ENCODE measurements at regions not wholly inside any gene's neighbourhood (a gene's known extent, or its start where the extent isn't known, plus 50 kb on each side); places are given as distances from the start of the nearest gene placed in this dataset.

DNA sequence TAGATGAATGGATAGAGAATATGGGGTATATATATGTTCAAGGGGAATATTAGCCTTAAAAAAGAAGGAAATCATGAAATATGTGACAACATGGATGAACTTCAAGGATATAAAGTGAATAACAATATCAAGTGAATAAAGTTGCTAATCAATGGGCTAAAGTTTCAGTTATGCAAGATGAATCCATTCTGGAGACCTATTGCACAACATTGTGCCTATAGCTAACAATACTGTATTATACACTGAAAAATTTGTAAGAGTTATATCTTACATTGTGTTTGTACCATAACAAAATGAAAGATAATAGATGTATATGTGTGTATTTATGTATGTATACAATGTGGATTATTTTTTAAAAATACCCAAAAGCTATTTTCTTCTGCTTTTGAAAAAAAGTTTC lies 96.3 kb upstream of the DPYD start:
- Histone ChIP-seq H3K27me3 (no peaks in the 10 kb centered on the region), H3K4me1 (no peaks in the 10 kb centered on the region), H3K9me3 (no peaks in the 10 kb centered on the region), H3K27ac (no peak overlapping the region), H3K36me3 (no peaks in the 10 kb centered on the region), H3K4me3 (no peak overlapping the region)
- ATAC-seq (no peak), DNase-seq (no peak)
- intact Hi-C loops (cut with DNase I) = no loop called here
- no peak for TF ChIP-seq POLR2A (IDR thresholded peaks at IDR 0.05)
- TF ChIP-seq, protein P1, sequence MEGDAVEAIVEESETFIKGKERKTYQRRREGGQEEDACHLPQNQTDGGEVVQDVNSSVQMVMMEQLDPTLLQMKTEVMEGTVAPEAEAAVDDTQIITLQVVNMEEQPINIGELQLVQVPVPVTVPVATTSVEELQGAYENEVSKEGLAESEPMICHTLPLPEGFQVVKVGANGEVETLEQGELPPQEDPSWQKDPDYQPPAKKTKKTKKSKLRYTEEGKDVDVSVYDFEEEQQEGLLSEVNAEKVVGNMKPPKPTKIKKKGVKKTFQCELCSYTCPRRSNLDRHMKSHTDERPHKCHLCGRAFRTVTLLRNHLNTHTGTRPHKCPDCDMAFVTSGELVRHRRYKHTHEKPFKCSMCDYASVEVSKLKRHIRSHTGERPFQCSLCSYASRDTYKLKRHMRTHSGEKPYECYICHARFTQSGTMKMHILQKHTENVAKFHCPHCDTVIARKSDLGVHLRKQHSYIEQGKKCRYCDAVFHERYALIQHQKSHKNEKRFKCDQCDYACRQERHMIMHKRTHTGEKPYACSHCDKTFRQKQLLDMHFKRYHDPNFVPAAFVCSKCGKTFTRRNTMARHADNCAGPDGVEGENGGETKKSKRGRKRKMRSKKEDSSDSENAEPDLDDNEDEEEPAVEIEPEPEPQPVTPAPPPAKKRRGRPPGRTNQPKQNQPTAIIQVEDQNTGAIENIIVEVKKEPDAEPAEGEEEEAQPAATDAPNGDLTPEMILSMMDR (IDR thresholded peaks at IDR 0.05) = no peak

DNA sequence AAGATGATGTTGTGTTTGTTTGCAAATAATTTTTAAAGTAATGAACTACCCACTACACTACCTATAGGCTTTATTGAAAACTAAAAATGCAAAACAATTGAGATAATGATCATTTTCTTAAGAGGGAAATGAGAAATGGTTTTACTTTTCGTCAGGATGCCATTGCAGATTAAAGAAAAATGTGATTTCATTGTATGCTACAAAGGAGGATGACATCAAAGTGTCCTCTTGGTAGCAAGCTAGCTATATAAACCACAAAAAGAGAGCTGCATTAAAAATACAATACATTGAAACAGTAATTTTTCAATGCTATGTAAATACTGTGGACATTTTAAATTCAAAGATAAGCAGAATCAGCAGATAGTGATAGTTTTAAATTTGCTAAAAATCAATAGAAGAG lies 87.5 kb upstream of the DPYD start:
- no peak overlapping the region for H3K27ac ChIP-seq
- TF ChIP-seq, protein P1 (IDR thresholded peaks at IDR 0.05) = no peak
- TF ChIP-seq POLR2A (IDR thresholded peaks at IDR 0.05) = no peak
- ATAC-seq (no peak), DNase-seq (no peak)
- WGBS (ENCODE audit: insufficient coverage, low coverage, low lambda C conversion rate, missing lambda C conversion rate) = 67% methylated on average over 1 of the region's 1 CpG
- no peaks in the 10 kb centered on the region for H3K9me3 ChIP-seq
- no peak overlapping the region for H3K4me3 ChIP-seq
- no peaks in the 10 kb centered on the region for H3K4me1 ChIP-seq
- H3K27me3 ChIP-seq = no peaks in the 10 kb centered on the region
- H3K36me3 ChIP-seq = no peaks in the 10 kb centered on the region
- intact Hi-C loops (cut with DNase I) = no loop called here

DNA sequence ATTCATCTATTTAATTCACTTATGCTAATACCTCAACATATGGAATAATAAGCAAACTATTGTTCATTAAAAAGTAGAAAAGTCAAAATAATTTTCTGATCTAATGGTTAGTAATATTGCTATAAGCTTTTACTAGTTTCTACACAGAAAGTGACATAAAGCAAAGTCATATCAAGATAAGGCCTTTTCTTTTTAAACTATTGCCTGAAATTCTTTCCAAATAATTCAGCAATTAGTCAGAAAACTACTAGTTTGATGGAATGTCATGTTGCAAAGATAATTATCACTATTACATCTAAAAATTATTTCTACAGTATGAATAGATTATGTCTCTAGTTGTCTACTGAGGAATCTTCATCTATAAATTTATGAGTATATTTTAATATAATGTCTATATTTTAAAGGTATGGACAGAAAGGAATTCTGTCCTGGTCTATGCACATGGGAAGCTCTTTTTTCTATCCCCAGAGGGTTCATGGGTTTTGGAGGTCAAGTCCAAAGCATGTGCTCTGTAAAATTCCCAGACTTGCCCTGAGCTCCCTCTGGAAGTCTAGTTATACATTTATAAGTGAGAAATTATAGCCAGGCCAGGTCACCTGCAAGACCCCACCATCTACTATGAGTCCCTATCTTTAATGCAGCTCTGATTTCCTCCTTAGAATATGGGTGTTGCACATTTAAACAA lies 84.6 kb upstream of the DPYD start:
- Histone ChIP-seq H3K27ac (no peak overlapping the region), H3K4me3 (no peak overlapping the region), H3K9me3 (no peaks in the 10 kb centered on the region), H3K4me1 (no peaks in the 10 kb centered on the region), H3K36me3 (no peaks in the 10 kb centered on the region), H3K27me3 (no peaks in the 10 kb centered on the region)
- intact Hi-C loops (cut with DNase I) = no loop called here
- DNase-seq (no peak), ATAC-seq (no peak)
- no peak for TF ChIP-seq POLR2A (IDR thresholded peaks at IDR 0.05)
- TF ChIP-seq, protein P1 (IDR thresholded peaks at IDR 0.05) = no peak

DNA sequence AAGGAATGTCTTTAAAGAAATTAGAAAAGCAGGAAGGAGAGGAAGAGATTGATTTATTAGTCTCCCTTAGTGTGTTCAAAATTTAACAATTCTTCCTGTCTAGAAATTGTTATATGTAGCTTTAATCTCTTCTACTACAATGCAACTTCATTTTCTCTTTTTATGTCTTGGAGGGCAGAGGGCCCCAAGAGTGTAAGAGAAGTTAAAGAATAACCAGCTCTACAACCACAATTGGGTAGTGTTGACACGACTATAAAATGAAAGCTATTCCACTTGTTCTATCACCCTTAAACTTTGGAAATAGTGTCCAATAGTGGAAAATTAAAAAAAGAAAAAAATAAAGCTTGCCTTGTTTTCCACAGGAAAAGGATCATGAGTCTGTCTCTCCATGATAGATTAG lies 82.6 kb upstream of the DPYD start:
- peak in 1 of 4 donors; percentile 45 for ATAC-seq
- Histone ChIP-seq H3K4me3 (no peak overlapping the region), H3K27ac (no peak overlapping the region), H3K4me1 (no peaks in the 10 kb centered on the region), H3K36me3 (no peaks in the 10 kb centered on the region), H3K27me3 (no peaks in the 10 kb centered on the region), H3K9me3 (no peaks in the 10 kb centered on the region)
- whole genome bisulfite sequencing (ENCODE audit: insufficient coverage, low coverage, low lambda C conversion rate, missing lambda C conversion rate) = 15% methylated on average over 1 of the region's 1 CpG
- no peak for TF ChIP-seq POLR2A (IDR thresholded peaks at IDR 0.05)
- TF ChIP-seq, protein P1 (IDR thresholded peaks at IDR 0.05) = no peak
- intact Hi-C loops (cut with DNase I) = no loop called here
- no peak for DNase-seq

DNA sequence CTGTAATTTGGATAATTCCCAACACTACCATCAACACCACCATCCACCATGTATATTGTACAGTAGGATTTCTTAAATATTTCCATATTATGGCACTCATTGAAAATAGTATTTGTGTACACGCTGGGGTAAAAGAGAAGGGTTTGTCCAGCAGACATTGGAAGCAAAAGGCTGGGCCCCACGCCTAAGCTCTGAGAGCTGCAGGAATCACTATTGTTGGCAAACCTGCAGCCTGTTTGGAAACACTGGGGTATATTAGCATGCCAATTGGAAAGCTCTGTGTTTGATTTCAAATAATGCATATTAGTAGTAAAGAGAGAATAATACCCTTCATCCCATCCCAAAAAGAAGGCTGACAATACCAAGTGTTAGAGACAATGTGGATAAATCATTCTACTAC lies 81.5 kb upstream of the DPYD start:
- 73% methylated on average over 2 of the region's 2 CpGs for WGBS (ENCODE audit: insufficient coverage, low coverage, low lambda C conversion rate, missing lambda C conversion rate)
- Histone ChIP-seq H3K36me3 (no peaks in the 10 kb centered on the region), H3K4me1 (no peaks in the 10 kb centered on the region), H3K4me3 (no peak overlapping the region), H3K27me3 (no peaks in the 10 kb centered on the region), H3K27ac (no peak overlapping the region), H3K9me3 (no peaks in the 10 kb centered on the region)
- TF ChIP-seq POLR2A (IDR thresholded peaks at IDR 0.05) = no peak
- TF ChIP-seq, protein P1 (IDR thresholded peaks at IDR 0.05) = no peak
- intact Hi-C loops (cut with DNase I) = no loop called here
- DNase-seq (no peak), ATAC-seq (no peak)
